SK-N-SH (cell line): ENCODE measurements at regions not wholly inside any gene's neighbourhood (a gene's known extent, or its start where the extent isn't known, plus 50 kb on each side); places are given as distances from the start of the nearest gene placed in this dataset.

Source experiments
- CTCF ChIA-PET: fragments of 300-600, 350-600 bp; formaldehyde crosslinking; extraction: SDS; loops from one replicate; lab custom pipeline; 2021; lab: Yijun Ruan, JAX
- POLR2A ChIA-PET: fragments of 350-600 bp; sonication (Branson Sonifier 250); formaldehyde crosslinking; extraction: SDS; loops from one replicate; lab custom pipeline; 2020; ENCODE audit warnings: antibody characterized with exemption, inconsistent platforms; lab: Yijun Ruan, JAX
- DNase-seq: peaks from one replicate; pipeline ENCODE4 v3.0.0; 2012
- H2AFZ ChIP-seq: fragments of 200-600 bp; sonication (generic); 2 replicates; pipeline ENCODE4 v1.8.1; 2016; ENCODE audit warnings: antibody characterized with exemption, mild to moderate bottlenecking, low read depth
- H3F3A ChIP-seq: fragments of 200-600 bp; sonication (generic); replicated peaks from 2 replicates; pipeline ENCODE3; 2016; ENCODE audit warnings: antibody characterized with exemption, mild to moderate bottlenecking; ENCODE audit not compliant: insufficient read depth
- H3K27ac ChIP-seq, 2 experiments: fragments of 200-500 bp in 1 of 2; fragments of 200-600 bp in 1 of 2; sonication (Bioruptor generic) in 1 of 2; sonication (generic), shearing (Covaris generic) in 1 of 2; 2 replicates each; pipeline versions ENCODE4 v1.5.1 to v1.6.1; 2014 to 2016; ENCODE audit warnings: low read depth in 2 of 2, inconsistent platforms in 1 of 2, low read length in 1 of 2, mild to moderate bottlenecking in 1 of 2, mixed read lengths in 1 of 2
- H3K27me3 ChIP-seq: fragments of 200-600 bp; sonication (generic), shearing (Covaris generic); 2 replicates; pipeline ENCODE4 v1.6.1; 2016; ENCODE audit warnings: mixed run types; ENCODE audit not compliant: insufficient read depth
- H3K36me3 ChIP-seq, 2 experiments: fragments of 200-500 bp in 1 of 2; fragments of 200-600 bp in 1 of 2; sonication (Bioruptor generic) in 1 of 2; sonication (generic) in 1 of 2; replicated peaks in 1 of 2; 2 replicates each; pipeline versions ENCODE3 to v1.5.1; 2014 to 2016; ENCODE audit warnings: low read length in 1 of 2, mild to moderate bottlenecking in 1 of 2; ENCODE audit not compliant: insufficient read depth in 2 of 2, control insufficient read depth in 1 of 2
- H3K4me1 ChIP-seq, 2 experiments: fragments of 200-500 bp in 1 of 2; fragments of 200-600 bp in 1 of 2; sonication (Bioruptor generic) in 1 of 2; sonication (generic), shearing (Covaris generic) in 1 of 2; 2 replicates each; pipeline versions ENCODE4 v1.5.1 to v1.6.1; 2014 to 2016; ENCODE audit warnings: low read depth in 1 of 2, low read length in 1 of 2, mixed run types in 1 of 2; ENCODE audit not compliant: insufficient read depth in 2 of 2, control insufficient read depth in 1 of 2
- H3K4me2 ChIP-seq: fragments of 200-600 bp; sonication (generic), shearing (Covaris generic); 2 replicates; pipeline ENCODE4 v1.6.1; 2017; ENCODE audit warnings: mixed run types
- H3K4me3 ChIP-seq, 2 experiments: fragments of 200-500 bp in 1 of 2; fragments of 200-600 bp in 1 of 2; sonication (Bioruptor generic) in 1 of 2; sonication (generic), shearing (Covaris generic) in 1 of 2; 2 replicates each; pipeline versions ENCODE4 v1.5.1 to v1.8.1; 2014 to 2016; ENCODE audit warnings: low read depth in 2 of 2, inconsistent platforms in 1 of 2, low read length in 1 of 2, mild to moderate bottlenecking in 1 of 2, mixed read lengths in 1 of 2, moderate library complexity in 1 of 2
- H3K79me2 ChIP-seq: fragments of 200-600 bp; sonication (generic); 2 replicates; pipeline ENCODE4 v1.8.1; 2017; ENCODE audit warnings: mild to moderate bottlenecking; ENCODE audit not compliant: insufficient read depth
- H3K9ac ChIP-seq: fragments of 200-600 bp; sonication (generic); 2 replicates; pipeline ENCODE4 v1.6.1; 2017; ENCODE audit warnings: mixed run types
- H3K9me2 ChIP-seq: fragments of 200-600 bp; sonication (generic); 2 replicates; pipeline ENCODE4 v1.6.1; 2017; ENCODE audit warnings: mixed run types
- H3K9me3 ChIP-seq: fragments of 200-600 bp; sonication (generic); 2 replicates; pipeline ENCODE4 v1.6.1; 2017; ENCODE audit warnings: mixed run types, mild to moderate bottlenecking, moderate library complexity
- H4K20me1 ChIP-seq: fragments of 200-600 bp; sonication (generic); 2 replicates; pipeline ENCODE4 v1.6.1; 2017; ENCODE audit warnings: mild to moderate bottlenecking, mixed run types; ENCODE audit not compliant: insufficient read depth
- ELF1 ChIP-seq: IDR thresholded peaks from 2 replicates; pipeline ENCODE4 v1.4.0; 2012
- FOSL2 ChIP-seq: IDR thresholded peaks from 2 replicates; pipeline ENCODE4 v1.4.0; 2012; ENCODE audit warnings: low read depth, mild to moderate bottlenecking, moderate library complexity, borderline replicate concordance
- GABPA ChIP-seq: IDR thresholded peaks from 2 replicates; pipeline ENCODE4 v1.4.0; 2012; ENCODE audit warnings: low read depth, mild to moderate bottlenecking
- NFIC ChIP-seq: IDR thresholded peaks from 2 replicates; pipeline ENCODE4 v1.4.0; 2012; ENCODE audit warnings: borderline replicate concordance
- POLR2AphosphoS5 ChIP-seq: IDR thresholded peaks from 2 replicates; pipeline ENCODE4 v1.6.1; 2012; ENCODE audit warnings: low read depth, low read length
- RAD21 ChIP-seq: IDR thresholded peaks from 2 replicates; pipeline ENCODE4 v1.6.1; 2012; ENCODE audit warnings: mild to moderate bottlenecking, low read length
- RCOR1 ChIP-seq: fragments of 150-350 bp; IDR thresholded peaks from 2 replicates; pipeline ENCODE4 v1.6.1; 2017; ENCODE audit warnings: antibody characterized with exemption, low read length
- RFX5 ChIP-seq: IDR thresholded peaks from 2 replicates; pipeline ENCODE4 v1.6.1; 2012; ENCODE audit warnings: mild to moderate bottlenecking, improper control_type of control experiment, low read length
- RXRA ChIP-seq: IDR thresholded peaks from 2 replicates; pipeline ENCODE4 v1.4.0; 2012; ENCODE audit warnings: low read depth, mild to moderate bottlenecking, borderline replicate concordance
- TAF1 ChIP-seq: IDR thresholded peaks from 2 replicates; pipeline ENCODE4 v1.6.1; 2012; ENCODE audit warnings: low read depth, mild to moderate bottlenecking, low read length, moderate library complexity, borderline replicate concordance
- TCF12 ChIP-seq: IDR thresholded peaks from 2 replicates; pipeline ENCODE4 v1.4.0; 2012
- YY1 ChIP-seq: IDR thresholded peaks from 2 replicates; pipeline ENCODE4 v1.4.0; 2012; ENCODE audit warnings: low read depth, mild to moderate bottlenecking
- WGBS: methylation state at CpG from one replicate; pipeline ENCODE4 v1.1.6; 2017; ENCODE audit warnings: low lambda C conversion rate; 5-methylcytosine and 5-hydroxymethylcytosine counted together
- TF ChIP-seq, protein P1 (sequence below): fragments of 150-350 bp; IDR thresholded peaks from 2 replicates; pipeline ENCODE4 v1.6.1; 2016; ENCODE audit warnings: mild to moderate bottlenecking, low read depth, low read length
- TF ChIP-seq, protein P2 (sequence below): IDR thresholded peaks from 2 replicates; pipeline ENCODE4 v1.4.0; 2012; ENCODE audit warnings: low read depth
- TF ChIP-seq, protein P3 (sequence below): IDR thresholded peaks from 2 replicates; pipeline ENCODE4; 2012

DNA sequence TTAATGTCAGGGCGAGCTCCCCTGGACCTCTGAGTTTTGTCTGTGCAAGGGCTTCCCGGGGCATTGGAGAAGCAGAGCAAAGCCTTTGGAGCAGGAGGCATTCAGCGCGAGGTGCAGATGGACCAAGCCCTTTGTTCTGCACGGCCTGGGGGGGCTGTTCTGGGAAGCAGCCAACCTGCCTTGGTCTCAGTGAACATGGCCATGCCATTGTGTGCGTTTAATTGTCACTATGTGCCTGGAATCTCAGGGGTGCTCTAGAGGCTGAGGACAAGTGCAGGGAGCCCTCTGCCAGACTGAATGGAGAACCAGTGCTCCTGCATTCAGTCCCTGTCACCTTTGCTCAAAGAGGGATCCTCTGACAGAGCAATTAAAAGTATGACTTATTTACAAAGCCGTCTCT lies 329.4 kb downstream of the IRX1 start:
- no peaks in the 10 kb centered on the region for H3K27me3 ChIP-seq
- no peak overlapping the region for H3K4me2 ChIP-seq
- DNase-seq: no peak
- ChIA-PET POLR2A (no interaction called here), CTCF (no interaction called here)
- TF ChIP-seq YY1 (no peak), POLR2AphosphoS5 (no peak), ELF1 (no peak), RAD21 (no peak), GABPA (no peak), FOSL2 (no peak), RCOR1 (no peak)
- TF ChIP-seq, protein P1, sequence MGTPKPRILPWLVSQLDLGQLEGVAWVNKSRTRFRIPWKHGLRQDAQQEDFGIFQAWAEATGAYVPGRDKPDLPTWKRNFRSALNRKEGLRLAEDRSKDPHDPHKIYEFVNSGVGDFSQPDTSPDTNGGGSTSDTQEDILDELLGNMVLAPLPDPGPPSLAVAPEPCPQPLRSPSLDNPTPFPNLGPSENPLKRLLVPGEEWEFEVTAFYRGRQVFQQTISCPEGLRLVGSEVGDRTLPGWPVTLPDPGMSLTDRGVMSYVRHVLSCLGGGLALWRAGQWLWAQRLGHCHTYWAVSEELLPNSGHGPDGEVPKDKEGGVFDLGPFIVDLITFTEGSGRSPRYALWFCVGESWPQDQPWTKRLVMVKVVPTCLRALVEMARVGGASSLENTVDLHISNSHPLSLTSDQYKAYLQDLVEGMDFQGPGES: no peak
- H3F3A ChIP-seq: no peaks in the 10 kb centered on the region
- H3K4me3 ChIP-seq: no peak overlapping the region
- no peaks in the 10 kb centered on the region for H3K9me3 ChIP-seq
- no peaks in the 10 kb centered on the region for H3K36me3 ChIP-seq
- H3K9me2 ChIP-seq: no peaks in the 10 kb centered on the region
- no peak overlapping the region for H2AFZ ChIP-seq
- H3K4me1 ChIP-seq: no peaks in the 10 kb centered on the region
- H3K9ac ChIP-seq: no peak overlapping the region
- H4K20me1 ChIP-seq: no peaks in the 10 kb centered on the region
- WGBS: 3% methylated on average over 2 of the region's 7 CpGs
- H3K27ac ChIP-seq: no peak overlapping the region
- H3K79me2 ChIP-seq: no peaks in the 10 kb centered on the region

DNA sequence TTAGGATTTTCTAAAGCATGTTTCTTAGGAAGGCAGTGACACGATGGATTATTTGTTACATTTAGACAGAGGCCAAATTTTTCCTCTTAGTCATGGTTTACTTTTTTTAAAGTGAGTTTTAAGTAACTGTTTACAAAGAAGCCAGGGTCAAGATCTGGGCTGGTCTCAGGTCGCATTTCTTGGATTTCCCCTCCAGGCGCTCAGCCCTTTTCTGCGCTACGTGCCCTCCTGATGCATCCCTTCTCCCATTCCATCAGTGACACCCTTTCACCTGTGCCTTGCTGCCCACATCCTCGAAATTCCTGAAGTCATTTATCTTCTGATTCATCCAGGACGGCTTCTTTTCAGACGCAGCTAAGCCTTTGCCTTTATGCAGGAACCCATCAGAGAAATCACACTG lies 330.3 kb downstream of the IRX1 start:
- WGBS: 3% methylated on average over 8 of the region's 8 CpGs
- Histone ChIP-seq H3K4me2 (no peak overlapping the region), H2AFZ (no peak overlapping the region), H3K4me3 (no peak overlapping the region), H3K36me3 (no peaks in the 10 kb centered on the region), H3F3A (no peaks in the 10 kb centered on the region), H3K9ac (no peak overlapping the region), H3K9me2 (no peaks in the 10 kb centered on the region), H3K79me2 (no peaks in the 10 kb centered on the region), H3K9me3 (no peaks in the 10 kb centered on the region), H4K20me1 (no peaks in the 10 kb centered on the region), H3K4me1 (no peaks in the 10 kb centered on the region), H3K27ac (no peak overlapping the region), H3K27me3 (no peaks in the 10 kb centered on the region)
- no peak for DNase-seq
- CTCF ChIA-PET: no interaction called here
- TF ChIP-seq ELF1: no peak
- no peak for TF ChIP-seq RFX5
- TF ChIP-seq, protein P2, sequence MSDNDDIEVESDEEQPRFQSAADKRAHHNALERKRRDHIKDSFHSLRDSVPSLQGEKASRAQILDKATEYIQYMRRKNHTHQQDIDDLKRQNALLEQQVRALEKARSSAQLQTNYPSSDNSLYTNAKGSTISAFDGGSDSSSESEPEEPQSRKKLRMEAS: no peak
- no peak for TF ChIP-seq TAF1
- no peak for TF ChIP-seq RXRA
- TF ChIP-seq, protein P3, sequence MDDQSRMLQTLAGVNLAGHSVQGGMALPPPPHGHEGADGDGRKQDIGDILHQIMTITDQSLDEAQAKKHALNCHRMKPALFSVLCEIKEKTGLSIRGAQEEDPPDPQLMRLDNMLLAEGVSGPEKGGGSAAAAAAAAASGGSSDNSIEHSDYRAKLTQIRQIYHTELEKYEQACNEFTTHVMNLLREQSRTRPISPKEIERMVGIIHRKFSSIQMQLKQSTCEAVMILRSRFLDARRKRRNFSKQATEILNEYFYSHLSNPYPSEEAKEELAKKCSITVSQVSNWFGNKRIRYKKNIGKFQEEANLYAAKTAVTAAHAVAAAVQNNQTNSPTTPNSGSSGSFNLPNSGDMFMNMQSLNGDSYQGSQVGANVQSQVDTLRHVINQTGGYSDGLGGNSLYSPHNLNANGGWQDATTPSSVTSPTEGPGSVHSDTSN: no peak
- TF ChIP-seq TCF12: no peak
- no peak for TF ChIP-seq NFIC
- no peak for TF ChIP-seq GABPA
- POLR2A ChIA-PET: no interaction called here
